ENCODE measurements at regions not wholly inside any gene's neighbourhood (a gene's known extent, or its start where the extent isn't known, plus 50 kb on each side); places are given as distances from the start of the nearest gene placed in this dataset.

- DNase-seq = no peak
These were observed 886.0 kb downstream of the SUCLG1 start for GRCh38 chr2:83573060-83573459.

GRCh38 chr2:83572400-83572799, 886.7 kb downstream of the SUCLG1 start:
- no peak for DNase-seq

- no peak for DNase-seq
These were observed 891.5 kb downstream of the SUCLG1 start for GRCh38 chr2:83567551-83567950.

- no peak for DNase-seq
These were observed 893.5 kb downstream of the SUCLG1 start for GRCh38 chr2:83565626-83566025.

- DNase-seq = no peak
These were observed 893.9 kb downstream of the SUCLG1 start for GRCh38 chr2:83565181-83565580.

- no peak for DNase-seq
These were observed 897.5 kb downstream of the SUCLG1 start for GRCh38 chr2:83561592-83561991.

GRCh38 chr2:83536556-83536955, 922.5 kb downstream of the SUCLG1 start:
- no peak for DNase-seq

- no peak for DNase-seq
These were observed 924.7 kb downstream of the SUCLG1 start for GRCh38 chr2:83534416-83534815.

- DNase-seq = no peak
These were observed 927.8 kb downstream of the SUCLG1 start for GRCh38 chr2:83531206-83531826.

- no peak for DNase-seq
These were observed 930.3 kb downstream of the SUCLG1 start for GRCh38 chr2:83528767-83529166.

GRCh38 chr2:83522891-83523493, 936.1 kb downstream of the SUCLG1 start:
- no peak for DNase-seq

- no peak for DNase-seq
These were observed 941.2 kb downstream of the SUCLG1 start for GRCh38 chr2:83517727-83518368.

- DNase-seq = no peak
These were observed 942.6 kb downstream of the SUCLG1 start for GRCh38 chr2:83516503-83516902.

- DNase-seq = no peak
These were observed 971.6 kb downstream of the SUCLG1 start for GRCh38 chr2:83487451-83487850.

- no peak for DNase-seq
These were observed 977.6 kb downstream of the SUCLG1 start for GRCh38 chr2:83481436-83481835.

GRCh38 chr2:83478037-83478436, 981.0 kb downstream of the SUCLG1 start:
- DNase-seq = no peak

- DNase-seq = no peak
These were observed 983.7 kb downstream of the SUCLG1 start for GRCh38 chr2:83475371-83475770.

- no peak for DNase-seq
These were observed 987.4 kb downstream of the SUCLG1 start for GRCh38 chr2:83471655-83472054.

GRCh38 chr2:83470928-83471327, 988.2 kb downstream of the SUCLG1 start:
- no peak for DNase-seq

GRCh38 chr2:83464444-83464843, 994.6 kb downstream of the SUCLG1 start:
- no peak for DNase-seq

GRCh38 chr2:83462881-83463280, 996.2 kb downstream of the SUCLG1 start:
- no peak for DNase-seq

- no peak for DNase-seq
These were observed 997.9 kb downstream of the SUCLG1 start for GRCh38 chr2:83461135-83461534.

GRCh38 chr2:83459456-83459855, 999.6 kb downstream of the SUCLG1 start:
- no peak for DNase-seq

Measured in anterior cingulate cortex (tissue), 58 donors.